IPS-11a (cell line): ENCODE measurements at regions not wholly inside any gene's neighbourhood (a gene's known extent, or its start where the extent isn't known, plus 50 kb on each side); places are given as distances from the start of the nearest gene placed in this dataset.
"Not testable (repeated sequence)": the region's sequence is repeated elsewhere in the genome, so short reads cannot be mapped to it uniquely, and the experiment has no call there.

ENCODE experiments used
- H3K4me3 ChIP-seq: one replicate; pipeline ENCODE4 v1.5.1; 2013; ENCODE audit warnings: low read depth, low read length, control low read depth

DNA sequence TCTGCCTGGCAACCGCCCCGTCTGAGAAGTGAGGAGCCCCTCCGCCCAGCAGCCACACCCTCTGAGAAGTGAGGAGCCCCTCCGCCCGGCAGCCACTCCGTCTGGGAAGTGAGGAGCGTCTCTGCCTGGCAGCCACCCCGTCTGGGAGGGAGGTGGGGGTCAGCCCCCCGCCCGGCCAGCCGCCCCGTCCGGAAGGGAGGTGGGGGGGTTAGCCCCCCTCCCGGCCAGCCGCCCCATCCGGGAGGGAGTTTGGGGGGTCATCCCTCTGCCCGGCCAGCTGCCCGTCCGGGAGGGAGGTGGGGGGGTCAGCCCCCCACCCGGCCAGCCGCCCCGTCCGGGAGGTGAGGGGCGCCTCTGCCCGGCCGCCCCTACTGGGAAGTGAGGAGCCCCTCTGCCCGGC is 269.0 kb downstream of the FAM72C start:
- not testable (repeated sequence) for H3K4me3 ChIP-seq

DNA sequence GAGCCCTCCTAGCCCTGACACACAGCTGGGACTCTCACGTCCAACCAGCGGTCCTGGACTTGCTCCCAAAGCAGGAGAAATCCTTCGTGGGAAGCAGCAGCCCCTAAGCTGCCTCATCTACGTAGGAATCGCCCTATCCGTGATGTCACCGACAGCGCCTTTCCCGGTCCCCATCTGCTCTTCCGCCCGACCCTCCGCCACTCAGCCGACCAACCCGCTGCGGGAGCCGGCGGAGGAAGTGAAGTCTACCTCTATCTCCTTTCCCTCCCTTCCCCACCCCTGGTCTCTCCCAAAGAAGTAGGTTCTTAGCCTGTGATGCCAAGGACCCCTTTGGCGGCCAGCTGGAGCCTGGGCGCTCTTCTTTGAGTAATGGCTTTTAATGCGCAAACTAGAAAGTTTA is 272.1 kb downstream of the FAM72C start:
- peak overlapping the region; percentile 20 for H3K4me3 ChIP-seq

DNA sequence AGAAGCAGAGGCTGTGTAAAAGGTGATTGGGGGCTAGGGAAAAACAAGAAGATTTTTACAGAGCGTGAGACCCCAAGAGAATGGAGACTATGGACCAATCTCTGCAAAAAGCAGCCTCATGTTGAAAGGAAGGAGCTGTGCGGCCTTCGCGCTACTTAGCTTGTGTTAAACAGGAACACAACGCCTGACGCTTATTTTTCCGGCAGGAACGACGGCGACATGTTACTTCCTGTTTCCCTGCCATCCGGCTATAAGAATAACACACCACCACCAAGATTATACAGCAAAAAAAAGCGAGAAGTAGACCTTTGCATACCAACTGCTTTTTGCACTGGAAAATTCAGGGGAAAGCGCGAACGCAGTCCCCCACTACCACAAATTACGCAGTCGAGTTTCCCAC is 272.7 kb downstream of the FAM72C start:
- peak overlapping the region; percentile 35 for H3K4me3 ChIP-seq

GRCh38 chr1:143698016-143698415 is 273.8 kb downstream of the FAM72C start:
- H3K4me3 ChIP-seq: no peak overlapping the region

DNA sequence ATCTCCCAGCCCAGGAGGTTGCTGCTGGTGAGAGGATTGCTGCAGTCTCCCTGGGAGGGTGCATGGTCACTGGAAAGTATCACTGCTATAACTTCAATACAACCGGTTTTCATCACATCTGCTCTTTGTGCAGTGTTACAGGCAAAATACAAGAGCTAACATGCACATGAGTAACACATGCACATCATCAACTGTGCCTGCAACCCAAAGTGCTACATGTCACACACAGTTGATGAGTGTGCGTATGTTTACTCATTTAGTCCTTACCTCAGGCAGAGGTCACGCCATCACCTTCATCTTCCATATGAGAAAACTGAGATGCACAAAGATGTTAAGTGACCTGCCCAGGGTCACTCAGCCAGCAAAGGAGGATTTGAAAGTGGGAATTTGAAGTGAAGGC is 277.7 kb downstream of the FAM72C start:
- no peak overlapping the region for H3K4me3 ChIP-seq

GRCh38 chr1:143691971-143692529 is 279.7 kb downstream of the FAM72C start:
- no peak overlapping the region for H3K4me3 ChIP-seq

DNA sequence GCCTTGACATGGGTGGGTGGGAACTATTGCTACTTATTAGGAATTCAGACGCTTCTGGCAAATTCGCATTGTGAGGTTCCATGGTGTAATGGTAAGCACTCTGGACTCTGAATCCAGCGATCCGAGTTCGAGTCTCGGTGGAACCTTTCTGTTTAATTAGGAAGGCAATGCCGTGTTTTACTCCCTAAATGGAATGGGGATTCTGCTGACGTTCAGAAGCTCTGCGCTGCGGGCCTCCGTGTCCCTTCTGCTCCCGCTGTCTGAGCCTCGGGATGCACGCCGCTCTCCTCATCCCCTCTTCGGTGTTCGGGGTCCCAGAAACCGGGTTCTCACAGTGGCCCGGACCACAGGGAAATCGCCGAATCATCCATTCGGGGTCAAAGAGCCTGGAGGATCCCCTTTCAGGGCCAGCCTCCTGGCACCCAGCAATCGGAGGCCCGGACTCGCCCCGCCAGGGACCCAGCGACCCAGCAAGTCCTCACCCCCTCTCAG is 280.3 kb downstream of the FAM72C start:
- H3K4me3 ChIP-seq: no peak overlapping the region

- no peak overlapping the region for H3K4me3 ChIP-seq
Observed at GRCh38 chr1:143689781-143690180, 282.0 kb downstream of the FAM72C start.

DNA sequence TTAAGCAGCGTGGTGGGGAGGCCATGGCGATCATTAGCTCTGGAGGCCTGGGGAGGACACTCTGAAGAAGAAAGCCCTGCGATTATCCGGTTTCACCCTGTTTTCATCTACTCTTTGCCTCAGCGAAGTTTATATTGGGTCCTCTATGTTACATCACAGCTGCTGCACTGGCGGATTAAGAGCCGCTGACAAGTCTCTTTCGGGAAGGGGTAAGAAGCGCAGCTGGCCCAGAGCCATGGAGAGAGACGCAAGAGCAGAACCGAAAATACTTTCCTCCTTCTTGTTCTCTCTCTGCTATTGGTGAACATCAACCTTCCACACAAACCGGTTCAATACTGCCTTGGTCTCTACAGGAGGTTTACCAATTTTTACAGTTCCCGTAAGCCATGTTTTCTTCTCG is 291.5 kb downstream of the FAM72C start:
- no peak overlapping the region for H3K4me3 ChIP-seq

DNA sequence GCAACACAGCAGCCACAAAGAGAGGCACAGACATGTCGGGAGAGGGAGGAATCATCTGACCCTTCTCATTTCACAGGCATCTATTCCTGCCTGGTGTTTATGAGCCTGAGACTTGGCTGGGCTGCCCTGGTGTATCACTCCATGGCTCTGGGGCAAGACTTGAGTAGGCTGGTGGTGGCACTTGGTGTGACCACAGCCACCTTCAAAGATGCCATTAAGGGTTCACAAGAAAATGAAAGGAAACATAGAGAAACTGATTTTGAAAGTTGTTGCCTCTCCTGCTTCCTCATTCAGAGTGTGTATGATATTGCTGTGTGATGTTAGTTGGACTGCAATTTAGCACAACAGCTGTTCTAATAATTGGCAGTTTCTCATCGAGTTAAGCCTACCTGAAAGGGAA is 298.8 kb downstream of the FAM72C start:
- H3K4me3 ChIP-seq: no peak overlapping the region

DNA sequence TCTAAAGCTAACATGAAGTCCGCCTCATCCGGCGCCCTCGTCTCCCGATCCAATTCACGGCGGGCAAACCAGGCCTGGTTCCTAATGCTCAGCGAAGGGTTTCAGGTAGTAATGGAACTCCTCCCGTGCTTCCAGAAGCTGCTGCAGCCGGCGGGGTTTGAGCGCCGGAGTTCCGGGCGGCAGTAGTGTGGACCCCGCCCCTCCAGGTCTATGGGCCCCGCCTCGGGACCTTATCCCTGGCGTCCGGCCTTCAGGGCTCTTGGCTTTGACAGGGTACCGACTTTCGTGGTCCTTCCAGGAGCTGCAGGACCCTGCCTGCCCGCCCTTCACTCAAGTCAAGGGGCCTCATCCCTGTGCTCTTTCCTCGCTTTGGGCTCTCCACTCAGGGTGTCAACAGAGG is 304.1 kb downstream of the FAM72C start:
- no peak overlapping the region for H3K4me3 ChIP-seq

DNA sequence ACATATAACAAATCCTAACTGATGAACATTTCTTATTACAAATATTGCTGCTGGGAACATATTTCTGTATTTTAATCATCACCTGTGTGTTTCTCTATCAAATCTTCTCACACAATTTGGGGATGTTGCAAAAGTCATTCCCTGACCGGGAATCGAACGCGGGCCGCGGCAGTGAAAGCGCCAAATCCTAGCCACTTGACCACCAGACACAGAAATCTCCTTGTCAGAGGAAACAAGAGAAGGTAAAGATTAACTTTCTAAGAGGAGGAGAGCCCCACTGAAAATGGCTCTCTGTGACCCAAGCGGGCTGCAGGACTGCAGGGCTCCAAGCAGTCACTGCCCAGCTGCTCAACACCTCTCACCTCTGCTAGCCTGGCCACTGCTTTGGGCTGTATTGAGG is 304.9 kb downstream of the FAM72C start:
- no peak overlapping the region for H3K4me3 ChIP-seq

GRCh38 chr1:143665606-143666005 is 306.2 kb downstream of the FAM72C start:
- H3K4me3 ChIP-seq: no peak overlapping the region

DNA sequence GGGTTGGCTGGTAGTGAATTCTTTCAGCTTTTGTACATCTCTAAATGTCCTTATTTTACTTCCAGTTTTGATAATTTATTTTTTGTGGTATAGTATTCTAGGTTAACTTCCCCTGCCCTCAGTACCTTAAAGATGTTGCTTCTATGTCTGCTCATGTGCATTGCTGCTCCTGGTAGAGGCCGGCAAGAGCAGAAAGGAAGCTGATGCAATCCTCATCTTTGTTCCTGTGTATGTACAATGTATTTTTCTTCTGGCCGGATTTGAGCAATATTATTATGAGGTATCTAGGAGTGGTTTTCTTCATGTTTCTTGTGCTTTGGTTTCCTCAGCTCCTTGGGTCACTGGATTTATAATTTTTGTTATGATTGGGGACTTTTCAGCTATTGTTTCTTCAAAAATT is 308.7 kb downstream of the FAM72C start:
- H3K4me3 ChIP-seq: not testable (repeated sequence)

- H3K4me3 ChIP-seq: peak overlapping the region; percentile 41
Observed at GRCh38 chr1:143661418-143662101, 310.2 kb downstream of the FAM72C start.

DNA sequence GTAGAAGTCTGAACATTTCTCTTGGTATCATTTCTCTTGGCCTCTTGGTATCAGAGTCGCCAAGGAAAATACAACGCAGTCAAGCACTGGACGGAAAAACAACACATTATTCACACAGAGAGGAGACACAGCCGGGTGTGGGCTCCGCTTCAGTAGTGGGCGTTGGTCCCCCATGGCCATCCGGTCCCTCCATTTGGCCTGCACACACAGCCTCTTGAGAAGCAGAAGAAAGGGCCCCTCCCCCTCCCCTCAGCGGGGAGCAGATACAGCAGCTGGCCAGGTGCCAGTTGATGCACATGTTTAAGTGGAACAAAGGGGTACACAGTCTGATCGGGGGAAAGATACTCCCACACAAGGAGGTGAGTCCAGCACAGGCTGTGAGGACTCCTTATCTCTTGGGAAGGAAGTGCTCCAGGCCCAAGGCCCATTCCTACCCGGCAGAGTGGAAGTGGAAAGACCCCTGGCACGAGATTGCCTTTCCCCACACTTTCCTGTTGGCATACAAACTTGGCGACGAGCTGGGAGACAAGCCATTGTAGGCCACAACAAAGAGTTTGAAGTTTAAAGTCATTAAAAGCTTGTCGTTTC is 311.3 kb downstream of the FAM72C start:
- no peak overlapping the region for H3K4me3 ChIP-seq

- no peak overlapping the region for H3K4me3 ChIP-seq
Observed at GRCh38 chr1:143653429-143653802, 318.4 kb downstream of the FAM72C start.

- H3K4me3 ChIP-seq: no peak overlapping the region
Observed at GRCh38 chr1:143652744-143653428, 318.9 kb downstream of the FAM72C start.

DNA sequence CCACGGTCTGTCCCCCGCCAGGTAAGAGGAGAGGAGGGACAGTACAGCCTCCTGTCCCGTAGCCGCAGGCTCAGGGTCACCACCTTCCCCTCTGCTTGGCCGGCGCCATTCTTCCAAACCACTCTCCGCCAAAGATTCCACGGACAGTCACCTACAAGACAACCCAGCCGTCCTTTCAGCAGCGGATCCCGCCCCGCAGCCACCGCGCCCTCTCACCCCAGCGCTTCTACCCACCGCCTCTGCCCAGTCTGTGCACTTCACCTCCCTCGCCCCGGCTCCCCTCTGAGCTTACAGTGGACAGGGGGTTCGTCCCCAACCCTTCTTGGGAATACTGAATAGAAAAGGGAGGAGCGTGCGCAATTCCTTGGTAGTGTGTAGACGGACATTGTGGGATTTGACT is 319.6 kb downstream of the FAM72C start:
- H3K4me3 ChIP-seq: no peak overlapping the region

DNA sequence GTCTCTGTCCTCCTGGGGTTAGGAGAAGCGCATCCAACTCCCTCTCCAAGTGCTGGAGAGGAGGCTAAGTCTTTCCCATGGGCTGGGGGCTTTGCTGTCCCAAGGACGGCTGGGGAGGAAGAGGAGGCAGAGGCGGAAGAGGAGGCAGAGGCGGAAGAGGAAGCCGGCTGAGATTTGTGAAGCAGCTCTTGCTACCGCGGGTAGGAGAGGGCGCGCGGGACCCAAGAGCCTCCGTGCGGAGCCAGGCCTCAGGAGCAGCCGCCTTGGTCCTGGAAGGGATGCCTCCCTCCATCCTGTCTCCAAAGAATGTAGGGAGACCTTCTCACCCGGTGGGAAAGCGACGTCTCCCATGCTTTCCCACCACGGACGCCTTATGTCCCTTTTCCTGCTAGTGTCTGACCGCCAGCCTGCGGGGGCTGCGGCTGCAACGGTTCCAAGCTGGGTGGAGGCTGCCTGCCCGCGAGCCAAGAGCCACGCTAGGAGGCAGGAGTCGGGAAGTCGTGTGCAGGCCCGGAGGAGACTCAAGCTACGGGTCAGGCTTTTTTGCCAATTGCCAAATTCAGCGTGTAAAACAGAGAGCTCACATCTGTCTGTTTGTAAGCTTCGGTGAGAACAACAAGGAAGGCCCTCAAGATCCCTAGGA is 320.3 kb downstream of the FAM72C start:
- no peak overlapping the region for H3K4me3 ChIP-seq

GRCh38 chr1:143644035-143644434 is 327.8 kb downstream of the FAM72C start:
- not testable (repeated sequence) for H3K4me3 ChIP-seq
